ENCODE measurements at regions not wholly inside any gene's neighbourhood (a gene's known extent, or its start where the extent isn't known, plus 50 kb on each side); places are given as distances from the start of the nearest gene placed in this dataset.

DNA sequence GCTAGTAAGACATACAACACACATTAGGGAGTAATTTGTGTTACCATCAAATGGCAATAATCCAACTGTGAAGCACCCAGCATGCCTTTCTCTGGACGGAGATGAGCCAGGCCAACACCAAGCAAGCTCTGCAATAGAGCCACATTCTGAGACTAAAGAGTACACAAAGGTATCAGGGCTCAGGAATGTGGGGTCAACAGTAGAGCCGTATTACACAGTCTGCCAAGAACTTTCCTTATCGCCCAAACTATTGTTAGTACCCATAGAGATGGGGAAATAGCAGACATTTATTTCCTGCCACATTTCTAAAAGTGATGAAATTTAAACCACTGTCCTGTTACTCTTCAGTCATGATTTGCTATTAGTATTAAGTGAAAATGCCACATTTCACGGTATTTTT, 113.7 kb downstream of the BMP4 start:
- Histone ChIP-seq H2BK15ac (ENCODE audit: low read depth, low read length) (no peak overlapping the region), H3K27ac (ENCODE audit: insufficient read length, low read depth, low read length) (no peak overlapping the region), H3K23me2 (ENCODE audit: insufficient read length, low read depth, low read length, poor library complexity, severe bottlenecking) (no peaks in the 10 kb centered on the region), H4K5ac (ENCODE audit: insufficient read length, low read depth, low read length) (no peak overlapping the region), H3K79me2 (ENCODE audit: insufficient read depth, low read length) (no peaks in the 10 kb centered on the region), H3K4ac (ENCODE audit: low read depth, low read length) (no peak overlapping the region), H3K9me3 (ENCODE audit: control insufficient read depth, low read depth, low read length) (no peaks in the 10 kb centered on the region), H3K79me1 (ENCODE audit: insufficient read depth, low read depth, low read length, poor library complexity, severe bottlenecking) (no peaks in the 10 kb centered on the region), H4K91ac (ENCODE audit: insufficient read length, low read depth, low read length) (no peak overlapping the region), H3K14ac (ENCODE audit: insufficient read depth, low read length) (no peak overlapping the region), H2BK5ac (ENCODE audit: insufficient read length, low read length) (no peak overlapping the region), H3K23ac (ENCODE audit: insufficient read length, low read depth, low read length) (no peak overlapping the region), H3K27me3 (ENCODE audit: insufficient read depth, low read length) (no peaks in the 10 kb centered on the region), H3T11ph (ENCODE audit: low read length) (no peak overlapping the region), H3K56ac (ENCODE audit: insufficient read length, low read depth, low read length) (no peak overlapping the region), H3K18ac (ENCODE audit: insufficient read length, low read depth, low read length) (no peak overlapping the region), H2BK20ac (ENCODE audit: low read depth, low read length, poor library complexity, severe bottlenecking) (no peak overlapping the region), H4K20me1 (ENCODE audit: control insufficient read depth, insufficient read depth, insufficient read length) (no peaks in the 10 kb centered on the region), H2AK5ac (ENCODE audit: insufficient read length, low read length) (no peak overlapping the region), H3K9ac (ENCODE audit: extremely low read depth, insufficient read length, low read length) (no peak overlapping the region), H2BK120ac (ENCODE audit: low read depth, low read length, poor library complexity, severe bottlenecking) (no peak overlapping the region), H4K8ac (replicated peaks; ENCODE audit: insufficient read length, low read depth, low read length) (no peak overlapping the region), H2BK12ac (ENCODE audit: insufficient read length, low read depth, low read length) (no peak overlapping the region), H3K4me2 (ENCODE audit: insufficient read depth, insufficient read length, low read length) (no peak overlapping the region), H3K4me1 (ENCODE audit: insufficient read depth, low read length) (no peaks in the 10 kb centered on the region), H2AFZ (ENCODE audit: low read length) (no peak overlapping the region)
- Mint-ChIP-seq H3K4me3 (no peak overlapping the region), H3K4me1 (no peaks in the 10 kb centered on the region), H3K27me3 (ENCODE audit: low read depth) (no peaks in the 10 kb centered on the region), H3K27ac (no peak overlapping the region), H3K9me3 (peaks cover 6 to 7% of the 10 kb centered on the region in 2 experiments; a peak in 3 of 5 replicates), H3K36me3 (ENCODE audit: insufficient read depth in 1 of 3, low read depth in 3 of 3) (peaks cover 0 to 11% (median 2%) of the 10 kb centered on the region in 3 experiments; a peak in 2 of 7 replicates)
- no CpG with 5 or more reads among the region's 4 CpGs for WGBS (ENCODE audit: extremely low coverage, insufficient read length, low lambda C conversion rate)
- DNase-seq: no peak
- TF ChIP-seq, protein P1, sequence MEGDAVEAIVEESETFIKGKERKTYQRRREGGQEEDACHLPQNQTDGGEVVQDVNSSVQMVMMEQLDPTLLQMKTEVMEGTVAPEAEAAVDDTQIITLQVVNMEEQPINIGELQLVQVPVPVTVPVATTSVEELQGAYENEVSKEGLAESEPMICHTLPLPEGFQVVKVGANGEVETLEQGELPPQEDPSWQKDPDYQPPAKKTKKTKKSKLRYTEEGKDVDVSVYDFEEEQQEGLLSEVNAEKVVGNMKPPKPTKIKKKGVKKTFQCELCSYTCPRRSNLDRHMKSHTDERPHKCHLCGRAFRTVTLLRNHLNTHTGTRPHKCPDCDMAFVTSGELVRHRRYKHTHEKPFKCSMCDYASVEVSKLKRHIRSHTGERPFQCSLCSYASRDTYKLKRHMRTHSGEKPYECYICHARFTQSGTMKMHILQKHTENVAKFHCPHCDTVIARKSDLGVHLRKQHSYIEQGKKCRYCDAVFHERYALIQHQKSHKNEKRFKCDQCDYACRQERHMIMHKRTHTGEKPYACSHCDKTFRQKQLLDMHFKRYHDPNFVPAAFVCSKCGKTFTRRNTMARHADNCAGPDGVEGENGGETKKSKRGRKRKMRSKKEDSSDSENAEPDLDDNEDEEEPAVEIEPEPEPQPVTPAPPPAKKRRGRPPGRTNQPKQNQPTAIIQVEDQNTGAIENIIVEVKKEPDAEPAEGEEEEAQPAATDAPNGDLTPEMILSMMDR (conservative IDR thresholded peaks at IDR 0.05): no peak
